B cell (primary cell): ENCODE measurements at regions not wholly inside any gene's neighbourhood (a gene's known extent, or its start where the extent isn't known, plus 50 kb on each side); places are given as distances from the start of the nearest gene placed in this dataset.

Source experiments
- CTCF ChIP-seq: fragments of 200-600 bp; IDR thresholded peaks from one replicate; pipeline ENCODE4 v1.8.0; 2022; ENCODE audit warnings: antibody characterized with exemption, mild to moderate bottlenecking
- EZH2 ChIP-seq: IDR thresholded peaks from 2 replicates; pipeline ENCODE4 v1.6.1; 2012; ENCODE audit warnings: borderline replicate concordance, low read depth, mild to moderate bottlenecking, moderate library complexity, low read length; ENCODE audit not compliant: insufficient read depth, poor library complexity, severe bottlenecking

- TF ChIP-seq CTCF (no peak), EZH2 (no peak)
Observed at GRCh38 chr15:91699741-91700140, 153.8 kb upstream of the SLCO3A1 start.
